ENCODE measurements at regions not wholly inside any gene's neighbourhood (a gene's known extent, or its start where the extent isn't known, plus 50 kb on each side); places are given as distances from the start of the nearest gene placed in this dataset.

- Histone ChIP-seq H3K27ac (ENCODE audit: low read depth, low read length) (no peak overlapping the region), H4K20me1 (ENCODE audit: low read depth, low read length) (no peaks in the 10 kb centered on the region), H3K9me3 (ENCODE audit: insufficient read depth, low read length) (no peaks in the 10 kb centered on the region), H3K9ac (ENCODE audit: low read length) (no peak overlapping the region), H3K79me2 (ENCODE audit: insufficient read depth, low read length) (no peaks in the 10 kb centered on the region), H3K36me3 (ENCODE audit: low read length) (no peaks in the 10 kb centered on the region), H3F3A (ENCODE audit: insufficient read depth) (no peaks in the 10 kb centered on the region), H3K4me3 (ENCODE audit: insufficient read depth, low read length, poor library complexity, severe bottlenecking) (no peak overlapping the region), H3K27me3 (ENCODE audit: low read length) (no peaks in the 10 kb centered on the region), H3K4me2 (ENCODE audit: low read depth, low read length, poor library complexity, severe bottlenecking) (no peak overlapping the region), H2AFZ (ENCODE audit: low read depth, low read length, severe bottlenecking) (no peak overlapping the region), H3K9me2 (replicated peaks; ENCODE audit: insufficient read depth, low read length) (no peaks in the 10 kb centered on the region)
- TF ChIP-seq EZH2phosphoT487 (conservative IDR thresholded peaks at IDR 0.05; ENCODE audit: low read length) = no peak
- TF ChIP-seq, protein P1, sequence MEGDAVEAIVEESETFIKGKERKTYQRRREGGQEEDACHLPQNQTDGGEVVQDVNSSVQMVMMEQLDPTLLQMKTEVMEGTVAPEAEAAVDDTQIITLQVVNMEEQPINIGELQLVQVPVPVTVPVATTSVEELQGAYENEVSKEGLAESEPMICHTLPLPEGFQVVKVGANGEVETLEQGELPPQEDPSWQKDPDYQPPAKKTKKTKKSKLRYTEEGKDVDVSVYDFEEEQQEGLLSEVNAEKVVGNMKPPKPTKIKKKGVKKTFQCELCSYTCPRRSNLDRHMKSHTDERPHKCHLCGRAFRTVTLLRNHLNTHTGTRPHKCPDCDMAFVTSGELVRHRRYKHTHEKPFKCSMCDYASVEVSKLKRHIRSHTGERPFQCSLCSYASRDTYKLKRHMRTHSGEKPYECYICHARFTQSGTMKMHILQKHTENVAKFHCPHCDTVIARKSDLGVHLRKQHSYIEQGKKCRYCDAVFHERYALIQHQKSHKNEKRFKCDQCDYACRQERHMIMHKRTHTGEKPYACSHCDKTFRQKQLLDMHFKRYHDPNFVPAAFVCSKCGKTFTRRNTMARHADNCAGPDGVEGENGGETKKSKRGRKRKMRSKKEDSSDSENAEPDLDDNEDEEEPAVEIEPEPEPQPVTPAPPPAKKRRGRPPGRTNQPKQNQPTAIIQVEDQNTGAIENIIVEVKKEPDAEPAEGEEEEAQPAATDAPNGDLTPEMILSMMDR (IDR thresholded peaks at IDR 0.05; ENCODE audit: insufficient read depth, low read length, poor library complexity, severe bottlenecking) = no peak
These were observed 335.4 kb downstream of the DHX15 start for GRCh38 chr4:24248674-24249630.

GRCh38 chr4:24245491-24245820 lies 338.9 kb downstream of the DHX15 start:
- Histone ChIP-seq H3K27ac (ENCODE audit: low read depth, low read length) (no peak overlapping the region), H3K36me3 (ENCODE audit: low read length) (no peaks in the 10 kb centered on the region), H3F3A (ENCODE audit: insufficient read depth) (no peaks in the 10 kb centered on the region), H3K9me3 (ENCODE audit: insufficient read depth, low read length) (no peaks in the 10 kb centered on the region), H3K4me3 (ENCODE audit: insufficient read depth, low read length, poor library complexity, severe bottlenecking) (no peak overlapping the region), H3K4me2 (ENCODE audit: low read depth, low read length, poor library complexity, severe bottlenecking) (no peak overlapping the region), H3K79me2 (ENCODE audit: insufficient read depth, low read length) (no peaks in the 10 kb centered on the region), H3K9ac (ENCODE audit: low read length) (no peak overlapping the region), H2AFZ (ENCODE audit: low read depth, low read length, severe bottlenecking) (no peak overlapping the region), H4K20me1 (ENCODE audit: low read depth, low read length) (no peaks in the 10 kb centered on the region), H3K9me2 (replicated peaks; ENCODE audit: insufficient read depth, low read length) (no peaks in the 10 kb centered on the region), H3K27me3 (ENCODE audit: low read length) (no peaks in the 10 kb centered on the region)
- no peak for TF ChIP-seq EZH2phosphoT487 (conservative IDR thresholded peaks at IDR 0.05; ENCODE audit: low read length)
- TF ChIP-seq, protein P1 (IDR thresholded peaks at IDR 0.05; ENCODE audit: insufficient read depth, low read length, poor library complexity, severe bottlenecking) = no peak

GRCh38 chr4:24244663-24245490 lies 339.5 kb downstream of the DHX15 start:
- H3K9me3 ChIP-seq (ENCODE audit: insufficient read depth, low read length) = no peaks in the 10 kb centered on the region
- no peaks in the 10 kb centered on the region for H3F3A ChIP-seq (ENCODE audit: insufficient read depth)
- no peak overlapping the region for H3K4me2 ChIP-seq (ENCODE audit: low read depth, low read length, poor library complexity, severe bottlenecking)
- H3K36me3 ChIP-seq (ENCODE audit: low read length) = no peaks in the 10 kb centered on the region
- H3K79me2 ChIP-seq (ENCODE audit: insufficient read depth, low read length) = no peaks in the 10 kb centered on the region
- no peaks in the 10 kb centered on the region for H3K27me3 ChIP-seq (ENCODE audit: low read length)
- no peak overlapping the region for H3K4me3 ChIP-seq (ENCODE audit: insufficient read depth, low read length, poor library complexity, severe bottlenecking)
- no peak overlapping the region for H2AFZ ChIP-seq (ENCODE audit: low read depth, low read length, severe bottlenecking)
- no peak for TF ChIP-seq EZH2phosphoT487 (conservative IDR thresholded peaks at IDR 0.05; ENCODE audit: low read length)
- TF ChIP-seq, protein P1 (IDR thresholded peaks at IDR 0.05; ENCODE audit: insufficient read depth, low read length, poor library complexity, severe bottlenecking) = no peak
- no peaks in the 10 kb centered on the region for H3K9me2 ChIP-seq (replicated peaks; ENCODE audit: insufficient read depth, low read length)
- no peak overlapping the region for H3K27ac ChIP-seq (ENCODE audit: low read depth, low read length)
- no peak overlapping the region for H3K9ac ChIP-seq (ENCODE audit: low read length)
- no peaks in the 10 kb centered on the region for H4K20me1 ChIP-seq (ENCODE audit: low read depth, low read length)

Measured in SU-DHL-6 (cell line).